ENCODE measurements at regions not wholly inside any gene's neighbourhood (a gene's known extent, or its start where the extent isn't known, plus 50 kb on each side); places are given as distances from the start of the nearest gene placed in this dataset.

DNA sequence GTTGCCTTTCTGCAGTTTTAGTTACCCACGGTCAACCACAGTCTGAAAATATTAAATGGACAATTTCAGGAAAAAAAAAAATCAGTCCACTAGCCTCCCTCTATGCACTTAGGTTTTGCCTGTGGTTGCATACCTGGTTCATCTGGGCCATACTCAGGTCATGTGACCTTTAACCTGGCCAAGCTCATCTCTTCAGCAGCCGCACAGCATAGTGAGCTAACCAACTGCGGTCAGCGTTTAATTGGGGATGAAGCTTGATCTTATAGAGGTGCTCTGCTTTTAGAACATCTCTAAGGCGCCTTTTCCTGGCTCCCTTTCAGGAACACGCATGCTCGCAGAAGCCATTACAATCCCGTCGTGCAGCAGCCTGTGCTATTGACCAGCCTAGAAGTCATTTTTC is 177.2 kb upstream of the HMGA2 start:
- TF ChIP-seq POLR2AphosphoS5 (IDR thresholded peaks at IDR 0.05; ENCODE audit: insufficient read depth in 1 of 2, low read depth in 1 of 2) (no peak), CTCF (IDR thresholded peaks at IDR 0.05) (no peak)

Data from vagina (tissue), 2 donors.